HG03457 (cell line): ENCODE measurements at regions not wholly inside any gene's neighbourhood (a gene's known extent, or its start where the extent isn't known, plus 50 kb on each side); places are given as distances from the start of the nearest gene placed in this dataset.
A peak's percentile ranks its signal among the peaks of the same experiment; 100 is the strongest.
"Not testable (repeated sequence)": the region's sequence is repeated elsewhere in the genome, so short reads cannot be mapped to it uniquely, and the experiment has no call there.

Experiments used
- ATAC-seq: cut with Tn5 transposase; IDR thresholded peaks from one replicate; pipeline ENCODE4 v1.9.1; 2021; ENCODE audit warnings: moderate number of reproducible peaks; ENCODE audit not compliant: unreplicated experiment

- no peak for ATAC-seq
Measured at GRCh38 chr5:101783241-101784013, 512.7 kb downstream of the SLCO4C1 start.

GRCh38 chr5:101782352-101783103 is 513.6 kb downstream of the SLCO4C1 start:
- ATAC-seq: no peak

DNA sequence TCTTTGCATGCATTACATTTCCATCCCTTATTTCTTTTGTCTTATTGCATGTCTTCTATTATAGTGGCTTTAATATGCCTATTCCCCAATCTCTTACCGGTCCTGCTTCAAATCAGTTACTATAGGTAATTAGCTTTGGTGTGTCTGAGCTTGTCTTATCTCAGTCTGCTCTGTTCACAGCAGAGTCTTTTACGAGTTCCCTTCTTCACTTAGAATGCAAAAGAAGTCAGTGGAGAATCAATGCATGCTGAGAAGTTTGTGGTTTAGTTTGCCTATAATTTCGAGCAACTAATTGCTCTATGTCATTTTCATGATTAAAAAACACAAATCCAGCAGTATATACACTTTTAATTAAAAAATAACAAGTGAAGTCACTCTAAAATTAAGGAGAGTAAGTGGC is 545.0 kb downstream of the SLCO4C1 start:
- no peak for ATAC-seq

GRCh38 chr5:101743000-101743399 is 553.1 kb downstream of the SLCO4C1 start:
- ATAC-seq: peak; percentile 79

DNA sequence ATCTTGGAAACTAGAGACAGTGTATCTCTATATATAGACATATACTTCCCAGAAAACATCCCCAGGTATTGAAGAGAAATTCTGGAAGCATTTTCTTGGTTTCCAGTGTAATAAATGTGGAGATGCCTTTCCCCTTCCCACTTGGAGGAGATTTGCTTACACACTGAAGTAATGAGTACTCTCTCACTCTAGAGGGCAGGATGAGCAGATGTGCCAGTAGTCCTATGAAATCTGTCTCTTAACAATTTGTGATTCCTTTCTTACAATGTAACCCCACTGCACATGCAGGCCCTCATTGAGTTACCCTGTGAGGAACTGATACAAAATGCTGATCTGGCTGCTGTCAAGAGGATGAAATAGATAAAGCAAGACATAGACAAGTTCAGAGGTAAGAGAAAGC is 567.2 kb downstream of the SLCO4C1 start:
- ATAC-seq: no peak

DNA sequence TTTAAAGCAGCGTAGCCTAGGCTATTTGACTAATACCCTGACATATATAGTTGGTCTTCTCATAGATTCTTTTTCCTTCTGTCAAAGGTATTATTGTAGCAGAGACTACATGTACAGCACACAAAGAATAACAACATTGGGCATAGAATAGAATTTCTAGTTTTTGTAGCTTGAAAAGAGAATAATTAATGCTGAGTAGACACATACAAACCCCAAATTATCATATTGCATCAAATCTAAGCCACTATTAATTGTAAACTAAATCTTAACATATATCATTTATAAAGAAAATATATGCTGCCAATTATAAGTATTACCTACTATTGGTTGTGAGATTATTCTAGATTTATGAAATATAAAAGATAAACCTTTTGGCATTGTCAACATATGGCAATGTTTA is 574.5 kb downstream of the SLCO4C1 start:
- ATAC-seq: no peak

DNA sequence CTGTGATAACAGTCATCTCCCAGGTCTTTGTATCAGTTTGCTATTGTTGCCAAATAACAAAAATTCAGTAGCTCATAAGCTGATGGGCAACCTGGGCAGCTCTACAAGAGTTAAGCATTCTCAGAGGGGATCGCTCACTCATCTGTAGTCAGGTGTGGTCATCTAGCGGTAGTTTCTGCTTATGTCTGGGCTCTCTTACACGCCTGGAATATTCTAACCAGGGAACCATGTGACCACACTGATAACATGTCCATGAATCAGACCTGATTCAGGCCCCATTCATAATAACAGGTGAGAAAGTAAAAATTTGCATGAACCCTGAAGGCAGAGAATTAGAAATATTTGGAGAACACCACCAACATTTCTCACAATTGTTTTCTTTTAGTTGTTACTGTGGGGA is 576.1 kb downstream of the SLCO4C1 start:
- ATAC-seq: peak; percentile 81

DNA sequence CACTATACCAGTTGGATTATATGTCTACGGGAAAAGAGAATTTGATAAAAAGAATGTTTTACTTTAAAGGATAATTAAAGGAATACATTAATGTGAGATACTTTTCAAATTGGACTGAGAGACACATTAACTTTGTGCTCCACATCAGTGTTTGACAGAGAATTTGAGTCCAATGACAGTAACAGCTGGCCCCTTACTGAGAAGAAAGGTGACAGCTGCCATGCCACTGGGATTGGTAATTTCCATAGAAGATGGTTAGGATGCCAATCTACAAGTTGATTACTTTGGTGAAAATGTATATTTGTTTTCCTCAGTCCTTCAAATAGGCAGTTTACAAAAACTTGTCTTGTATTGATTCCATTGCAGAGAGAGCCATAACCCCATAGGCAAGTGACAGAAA is 578.4 kb downstream of the SLCO4C1 start:
- no peak for ATAC-seq

GRCh38 chr5:101716941-101717340 is 579.1 kb downstream of the SLCO4C1 start:
- no peak for ATAC-seq

DNA sequence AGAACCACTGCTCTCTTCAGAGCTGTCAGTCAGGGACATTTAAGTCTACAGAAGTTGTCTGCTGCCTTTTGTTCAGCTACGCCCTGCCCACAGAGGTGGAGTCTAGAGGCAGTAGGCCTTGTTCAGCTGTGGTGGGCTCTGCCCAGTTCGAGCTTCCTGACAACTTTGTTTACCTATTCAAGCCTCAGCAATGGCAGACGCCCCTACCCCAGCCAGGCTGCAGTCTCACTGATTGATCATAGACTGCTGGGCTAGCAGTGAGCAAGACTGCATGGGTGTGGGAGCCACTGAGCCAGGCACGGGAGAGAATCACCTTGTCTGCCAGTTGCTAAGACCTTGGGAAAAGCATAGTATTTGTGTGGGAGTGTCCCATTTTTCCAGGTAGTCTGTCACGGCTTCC is 580.3 kb downstream of the SLCO4C1 start:
- not testable (repeated sequence) for ATAC-seq

GRCh38 chr5:101689306-101689705 is 606.8 kb downstream of the SLCO4C1 start:
- ATAC-seq: no peak

GRCh38 chr5:101688156-101688555 is 607.9 kb downstream of the SLCO4C1 start:
- no peak for ATAC-seq

DNA sequence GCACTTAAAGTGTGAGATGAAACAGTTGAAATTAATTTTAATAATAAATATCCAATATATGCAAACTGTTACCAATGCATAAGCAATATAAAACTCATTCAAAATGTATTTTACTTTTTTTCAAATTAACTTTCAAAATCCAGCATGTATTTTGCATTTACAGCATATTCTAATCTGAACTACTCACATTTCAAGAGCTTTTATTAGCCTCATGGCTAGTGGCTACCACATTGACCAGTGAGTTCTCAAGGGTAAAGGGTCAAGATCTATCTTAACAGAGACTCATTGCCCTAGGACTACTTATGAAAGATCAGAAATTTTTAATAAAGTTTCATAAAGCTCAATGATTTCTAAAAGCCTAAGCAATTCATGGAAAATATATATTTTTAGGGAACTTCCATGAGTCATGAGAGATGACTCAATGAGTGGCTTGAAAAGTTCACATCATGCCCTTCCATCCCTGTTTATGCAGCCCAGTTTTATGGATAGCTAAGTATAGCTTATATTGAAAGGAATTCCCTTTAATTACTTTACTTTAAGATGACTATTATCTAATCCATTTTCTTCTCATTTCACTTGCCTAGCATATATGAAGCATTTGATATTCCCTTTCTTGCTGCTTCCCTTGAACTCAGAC is 608.6 kb downstream of the SLCO4C1 start:
- no peak for ATAC-seq

DNA sequence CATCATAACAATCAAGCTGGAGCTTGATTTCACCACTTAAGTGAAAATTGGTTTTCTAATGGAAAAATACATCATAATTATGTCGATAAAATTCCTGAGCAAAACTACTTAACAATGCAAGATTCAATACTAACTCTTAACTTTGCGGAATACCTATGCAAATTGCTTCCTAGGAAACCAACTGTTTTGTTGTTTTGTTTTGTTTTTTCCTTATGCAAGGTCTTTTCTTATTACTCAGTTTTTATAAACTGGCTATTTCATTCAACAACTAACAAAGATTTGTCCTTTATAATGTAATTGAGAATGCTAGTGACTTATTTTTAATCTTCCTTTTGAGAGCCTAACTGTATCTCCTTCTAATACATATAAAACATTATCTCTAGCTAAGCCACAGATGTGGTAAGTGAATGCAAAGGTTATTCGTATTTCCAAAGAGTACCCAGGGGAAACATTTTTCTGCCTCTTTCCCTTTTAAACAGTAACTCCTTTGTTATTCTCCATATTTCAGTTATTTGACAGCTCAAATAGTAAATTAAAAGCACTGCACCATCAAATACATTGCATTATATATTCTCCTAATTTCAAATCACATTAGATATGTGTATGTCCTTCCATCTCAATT is 609.4 kb downstream of the SLCO4C1 start:
- ATAC-seq: no peak

DNA sequence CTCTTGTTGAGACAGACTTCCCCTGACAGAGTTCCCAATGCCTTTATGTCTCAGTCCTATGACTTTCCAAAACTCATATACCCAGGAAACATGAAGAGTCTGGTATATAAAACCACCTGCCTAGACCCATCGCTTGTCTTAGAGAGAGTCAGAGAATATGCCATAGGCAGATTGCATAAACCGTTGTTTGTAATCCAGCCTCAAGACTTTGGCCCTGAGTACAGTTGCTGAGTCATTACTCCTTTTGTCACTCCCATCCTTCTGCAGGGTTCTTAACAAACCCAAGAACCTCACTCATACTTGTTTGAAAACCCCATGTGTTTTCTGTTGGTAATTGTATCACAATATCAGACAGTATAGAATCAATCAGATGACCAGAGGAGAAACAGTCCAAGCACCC is 616.3 kb downstream of the SLCO4C1 start:
- ATAC-seq: no peak

- ATAC-seq: peak; percentile 71
Measured at GRCh38 chr5:101678481-101679193, 617.4 kb downstream of the SLCO4C1 start.

DNA sequence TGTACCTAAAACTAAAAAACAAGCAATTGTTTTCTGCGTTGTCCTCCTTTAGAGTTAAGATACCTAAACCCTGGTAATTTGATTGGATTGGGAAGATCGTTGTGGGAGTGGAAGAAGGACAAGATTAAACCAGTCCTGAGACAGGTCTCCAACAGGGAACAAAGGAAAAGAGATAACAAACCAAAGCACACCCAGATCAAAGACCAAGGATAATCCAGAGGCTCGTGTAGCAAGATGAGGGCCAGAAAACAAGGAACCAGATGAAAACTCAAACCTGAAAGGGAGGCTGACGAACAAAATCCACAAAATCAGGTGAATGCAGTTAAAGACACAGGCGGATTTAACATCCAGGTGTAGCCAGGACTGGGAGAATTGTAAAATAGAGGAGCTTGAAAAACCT is 618.1 kb downstream of the SLCO4C1 start:
- ATAC-seq: no peak

DNA sequence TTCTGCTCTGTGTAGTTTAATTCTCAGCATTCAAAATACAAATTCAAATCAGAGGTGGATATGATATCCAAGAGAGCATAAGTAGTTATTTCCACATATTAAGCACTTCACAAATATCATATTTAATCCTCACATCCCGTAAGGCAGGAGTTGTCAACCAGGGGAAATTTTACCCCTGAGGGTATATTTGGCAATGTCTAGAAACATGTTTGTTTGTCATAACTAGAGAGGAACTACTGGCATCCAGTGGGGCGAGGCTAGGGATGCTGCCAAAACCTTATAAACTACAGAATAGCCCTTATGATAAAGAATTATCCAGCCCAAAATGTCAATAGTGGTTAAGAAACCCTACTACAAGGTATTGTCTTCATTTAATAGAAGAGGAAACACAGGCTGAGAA is 619.4 kb downstream of the SLCO4C1 start:
- no peak for ATAC-seq

GRCh38 chr5:101675510-101676219 is 620.4 kb downstream of the SLCO4C1 start:
- ATAC-seq: no peak

DNA sequence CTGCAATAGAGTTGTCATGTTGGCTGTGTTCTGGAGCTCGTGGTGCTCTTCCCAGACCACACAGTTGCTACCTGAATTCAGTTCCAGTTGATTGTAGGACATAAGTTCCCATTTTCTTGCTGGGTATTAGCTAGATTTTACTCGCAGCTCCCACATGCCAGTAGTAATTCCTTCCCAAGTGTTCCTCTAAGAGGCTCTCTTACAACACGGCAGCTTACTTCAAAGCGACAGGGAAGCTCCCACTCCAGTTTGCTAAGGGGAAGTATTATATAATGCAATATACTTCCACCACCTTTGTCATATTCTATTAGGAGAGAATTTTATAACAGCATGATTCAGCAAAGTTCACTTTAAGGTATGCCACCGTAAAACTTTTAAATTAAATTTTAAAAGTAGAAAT is 623.0 kb downstream of the SLCO4C1 start:
- ATAC-seq: no peak
